ENCODE measurements at regions not wholly inside any gene's neighbourhood (a gene's known extent, or its start where the extent isn't known, plus 50 kb on each side); places are given as distances from the start of the nearest gene placed in this dataset.

DNA sequence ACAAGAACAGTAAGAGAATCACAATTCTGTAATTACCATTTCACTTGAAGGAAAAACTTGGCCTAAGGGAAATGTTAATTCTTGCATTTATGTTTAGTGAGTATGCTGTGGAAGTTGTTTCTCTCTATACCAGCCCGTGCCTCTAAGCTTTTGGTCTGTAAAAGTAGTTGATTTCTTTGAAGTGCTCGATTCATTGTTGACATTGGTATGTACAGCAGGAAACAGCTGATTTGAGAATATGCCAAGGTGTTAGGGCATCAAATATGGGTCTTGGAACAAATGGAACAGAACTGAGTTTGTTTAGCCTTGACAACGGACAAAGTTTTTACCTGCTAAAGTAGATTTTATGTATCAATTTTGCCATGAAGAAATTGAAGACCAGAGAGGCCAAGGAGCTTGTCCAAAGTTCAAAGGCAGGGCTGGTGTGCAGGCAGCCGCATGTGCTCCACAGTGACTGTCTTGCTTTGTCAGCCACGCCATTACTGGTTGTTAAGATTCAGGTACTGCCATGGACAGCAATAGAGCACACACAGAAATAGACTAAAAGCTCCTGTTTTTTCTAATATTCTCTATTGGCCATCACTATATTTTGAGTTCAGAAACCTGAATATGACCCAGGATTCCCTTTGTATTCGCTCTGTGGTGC is 75.5 kb upstream of the TLR3 start:
- TF ChIP-seq CTCF (IDR thresholded peaks at IDR 0.05), result no peak
- TF ChIP-seq POLR2A (IDR thresholded peaks at IDR 0.05), result no peak

Measured in body of pancreas (tissue), 4 donors.